ENCODE measurements at regions not wholly inside any gene's neighbourhood (a gene's known extent, or its start where the extent isn't known, plus 50 kb on each side); places are given as distances from the start of the nearest gene placed in this dataset.

- DNase-seq (ENCODE audit: extremely low read depth in 1 of 4, low spot score in 3 of 4) (no peak), ATAC-seq (no peak), FAIRE-seq (no peak)
- no peaks in the 10 kb centered on the region for H4K20me1 ChIP-seq (replicated peaks; ENCODE audit: control insufficient read depth, insufficient read depth, low read length)
- WGBS (ENCODE audit: insufficient coverage, low coverage, missing lambda C conversion rate): 8% methylated on average over 2 of the region's 2 CpGs
- no peak overlapping the region for H3K4me3 ChIP-seq
- no TSS peak for BruUV-seq (replicated peaks)
- no peak overlapping the region for H2AFZ ChIP-seq (ENCODE audit: low read depth, low read length)
- TF ChIP-seq ZNF431 (CRISPR knock-in tag; IDR thresholded peaks at IDR 0.05): no peak
- no peak for TF ChIP-seq HDAC8 (tag; IDR thresholded peaks at IDR 0.05)
- TF ChIP-seq ZNF444 (CRISPR knock-in tag; IDR thresholded peaks at IDR 0.05): no peak
- no peak for TF ChIP-seq BCL6 (CRISPR knock-in tag; IDR thresholded peaks at IDR 0.05)
- TF ChIP-seq RB1 (IDR thresholded peaks at IDR 0.05; ENCODE audit: low read depth): no peak
- no peak for TF ChIP-seq GABPA (tag; conservative IDR thresholded peaks at IDR 0.05; ENCODE audit: low read depth)
- no peak for TF ChIP-seq BRD4 (IDR thresholded peaks at IDR 0.05)
- no peak for TF ChIP-seq MBD2 (IDR thresholded peaks at IDR 0.05; ENCODE audit: borderline replicate concordance, low read depth)
- H3K27me3 ChIP-seq (ENCODE audit: control insufficient read depth in 2 of 2, insufficient read depth in 2 of 2, low read length in 2 of 2): no peaks in the 10 kb centered on the region
- peaks cover 0 to 2% of the 10 kb centered on the region in 2 experiments; a peak in 2 of 5 replicates for H3K4me1 ChIP-seq (replicated peaks in 1 of 2; ENCODE audit: control insufficient read depth in 2 of 2, insufficient read depth in 2 of 2, low read length in 2 of 2)
- H3K9me1 ChIP-seq (ENCODE audit: control insufficient read depth, insufficient read depth, low read length): no peaks in the 10 kb centered on the region
- in situ Hi-C loops (cut with MboI): no loop called here
- no peaks in the 10 kb centered on the region for H3K79me2 ChIP-seq (ENCODE audit: control insufficient read depth, insufficient read depth, low read length)
- no peaks in the 10 kb centered on the region for H3K36me3 ChIP-seq (ENCODE audit: control insufficient read depth, insufficient read depth, low read length)
- H3K4me2 ChIP-seq (ENCODE audit: insufficient read depth, low read length): no peak overlapping the region
- no peak overlapping the region for H3K27ac ChIP-seq (ENCODE audit: extremely low read depth, low read depth, low read length)
- H3K9ac ChIP-seq (ENCODE audit: insufficient read depth in 1 of 2, low read depth in 2 of 2, low read length in 2 of 2): no peak overlapping the region
- no peaks in the 10 kb centered on the region for H3K9me3 ChIP-seq (replicated peaks; ENCODE audit: control insufficient read depth, insufficient read depth, low read depth, low read length)
- POLR2A ChIA-PET: no interaction called here
- intact Hi-C loops (cut with micrococcal nuclease): no loop called here
- CTCF ChIA-PET (ENCODE audit: low intra/inter-chr PET ratio): no interaction called here
Measured at GRCh38 chr4:79025170-79025569, 85.9 kb upstream of the PAQR3 start.

All from K562 (cell line).